Erythroblast (primary cell): ENCODE measurements at regions not wholly inside any gene's neighbourhood (a gene's known extent, or its start where the extent isn't known, plus 50 kb on each side); places are given as distances from the start of the nearest gene placed in this dataset.

Source experiments
- GATA1 ChIP-seq: IDR thresholded peaks from 2 replicates; pipeline ENCODE4 v1.6.1; 2011; ENCODE audit warnings: low read depth, mild to moderate bottlenecking, control low read depth, low read length, moderate library complexity
- POLR2A ChIP-seq: IDR thresholded peaks from 2 replicates; pipeline ENCODE4 v1.6.1; 2011; ENCODE audit warnings: mild to moderate bottlenecking, low read length

GRCh38 chr22:22988785-22989184, 81.5 kb upstream of the GNAZ start:
- no peak for TF ChIP-seq POLR2A
- no peak for TF ChIP-seq GATA1
